ENCODE measurements at regions not wholly inside any gene's neighbourhood (a gene's known extent, or its start where the extent isn't known, plus 50 kb on each side); places are given as distances from the start of the nearest gene placed in this dataset.

DNA sequence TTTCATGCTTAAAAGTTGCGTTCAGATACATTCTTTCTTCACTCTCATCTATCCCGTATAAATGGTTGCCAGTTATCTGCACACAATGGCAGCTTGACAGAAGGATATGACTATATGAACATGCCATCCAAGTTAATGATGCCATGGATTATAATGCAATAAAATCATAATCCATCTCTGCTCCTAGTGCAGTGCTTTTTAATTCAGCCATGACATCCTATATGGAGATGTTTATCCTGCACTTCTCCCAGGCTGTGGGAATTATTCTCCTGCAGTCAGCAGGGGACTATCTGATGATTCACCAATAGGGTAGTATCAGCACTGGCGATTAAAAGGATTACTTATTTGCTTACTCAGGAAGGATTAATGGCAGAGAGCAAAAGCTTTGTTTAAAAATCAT is 273.8 kb downstream of the SAMD5 start:
- no peak for DNase-seq (ENCODE audit: low read depth)
- TF ChIP-seq, protein P1, sequence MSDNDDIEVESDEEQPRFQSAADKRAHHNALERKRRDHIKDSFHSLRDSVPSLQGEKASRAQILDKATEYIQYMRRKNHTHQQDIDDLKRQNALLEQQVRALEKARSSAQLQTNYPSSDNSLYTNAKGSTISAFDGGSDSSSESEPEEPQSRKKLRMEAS (IDR thresholded peaks at IDR 0.05; ENCODE audit: low read depth, low read length): no peak
- TF ChIP-seq, protein P2, sequence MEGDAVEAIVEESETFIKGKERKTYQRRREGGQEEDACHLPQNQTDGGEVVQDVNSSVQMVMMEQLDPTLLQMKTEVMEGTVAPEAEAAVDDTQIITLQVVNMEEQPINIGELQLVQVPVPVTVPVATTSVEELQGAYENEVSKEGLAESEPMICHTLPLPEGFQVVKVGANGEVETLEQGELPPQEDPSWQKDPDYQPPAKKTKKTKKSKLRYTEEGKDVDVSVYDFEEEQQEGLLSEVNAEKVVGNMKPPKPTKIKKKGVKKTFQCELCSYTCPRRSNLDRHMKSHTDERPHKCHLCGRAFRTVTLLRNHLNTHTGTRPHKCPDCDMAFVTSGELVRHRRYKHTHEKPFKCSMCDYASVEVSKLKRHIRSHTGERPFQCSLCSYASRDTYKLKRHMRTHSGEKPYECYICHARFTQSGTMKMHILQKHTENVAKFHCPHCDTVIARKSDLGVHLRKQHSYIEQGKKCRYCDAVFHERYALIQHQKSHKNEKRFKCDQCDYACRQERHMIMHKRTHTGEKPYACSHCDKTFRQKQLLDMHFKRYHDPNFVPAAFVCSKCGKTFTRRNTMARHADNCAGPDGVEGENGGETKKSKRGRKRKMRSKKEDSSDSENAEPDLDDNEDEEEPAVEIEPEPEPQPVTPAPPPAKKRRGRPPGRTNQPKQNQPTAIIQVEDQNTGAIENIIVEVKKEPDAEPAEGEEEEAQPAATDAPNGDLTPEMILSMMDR (IDR thresholded peaks at IDR 0.05; ENCODE audit: low read depth, low read length): no peak
- TF ChIP-seq MYC (IDR thresholded peaks at IDR 0.05; ENCODE audit: low read depth, low read length) (no peak), POLR2A (IDR thresholded peaks at IDR 0.05; ENCODE audit: extremely low read depth, insufficient read length) (no peak)
- H3K4me3 ChIP-seq (ENCODE audit: low read depth, low read length): no peak overlapping the region

DNA sequence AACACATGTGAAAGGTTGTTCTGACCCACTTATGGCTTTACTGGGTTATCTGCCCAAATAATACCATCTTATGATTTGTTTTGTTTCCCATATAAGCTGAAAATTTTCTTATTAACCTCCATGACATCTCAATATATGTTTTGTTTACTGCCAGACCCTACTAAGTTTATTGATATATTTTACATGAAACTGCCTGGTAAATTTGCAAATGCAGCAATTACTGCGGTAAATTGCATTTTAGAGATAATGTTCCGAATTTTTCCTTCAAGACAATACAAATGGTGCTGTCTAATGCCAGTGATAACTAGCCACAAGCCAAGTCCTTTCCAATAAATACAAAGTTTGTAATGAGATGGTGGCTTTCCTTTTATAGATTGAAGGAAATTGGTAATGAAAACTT is 275.9 kb downstream of the SAMD5 start:
- H3K4me3 ChIP-seq (ENCODE audit: low read depth, low read length): no peak overlapping the region
- DNase-seq (ENCODE audit: low read depth): no peak
- TF ChIP-seq, protein P2 (IDR thresholded peaks at IDR 0.05; ENCODE audit: low read depth, low read length): no peak
- no peak for TF ChIP-seq POLR2A (IDR thresholded peaks at IDR 0.05; ENCODE audit: extremely low read depth, insufficient read length)
- TF ChIP-seq, protein P1 (IDR thresholded peaks at IDR 0.05; ENCODE audit: low read depth, low read length): no peak
- no peak for TF ChIP-seq MYC (IDR thresholded peaks at IDR 0.05; ENCODE audit: low read depth, low read length)

DNA sequence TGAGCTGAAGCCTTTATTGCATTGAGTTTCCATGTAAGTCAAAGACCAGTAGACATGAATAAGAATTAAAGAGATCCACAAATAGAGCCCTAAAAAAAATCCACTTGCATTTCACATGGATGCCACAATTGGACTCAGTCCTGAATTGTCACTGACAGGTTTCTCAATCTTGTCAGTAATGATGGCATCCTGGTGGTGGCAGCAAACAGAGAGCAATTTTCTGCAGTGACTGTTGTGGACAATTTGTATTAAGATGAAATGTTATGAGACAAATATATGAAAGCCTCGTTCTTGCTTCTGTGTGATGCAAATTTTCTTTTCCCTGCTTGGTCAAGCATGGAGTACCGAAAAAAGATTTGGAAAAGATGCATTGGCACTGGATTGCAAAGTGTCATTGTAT is 278.9 kb downstream of the SAMD5 start:
- DNase-seq (ENCODE audit: low read depth): no peak
- TF ChIP-seq, protein P1 (IDR thresholded peaks at IDR 0.05; ENCODE audit: low read depth, low read length): no peak
- TF ChIP-seq, protein P2 (IDR thresholded peaks at IDR 0.05; ENCODE audit: low read depth, low read length): no peak
- TF ChIP-seq POLR2A (IDR thresholded peaks at IDR 0.05; ENCODE audit: extremely low read depth, insufficient read length) (no peak), MYC (IDR thresholded peaks at IDR 0.05; ENCODE audit: low read depth, low read length) (no peak)
- no peak overlapping the region for H3K4me3 ChIP-seq (ENCODE audit: low read depth, low read length)

DNA sequence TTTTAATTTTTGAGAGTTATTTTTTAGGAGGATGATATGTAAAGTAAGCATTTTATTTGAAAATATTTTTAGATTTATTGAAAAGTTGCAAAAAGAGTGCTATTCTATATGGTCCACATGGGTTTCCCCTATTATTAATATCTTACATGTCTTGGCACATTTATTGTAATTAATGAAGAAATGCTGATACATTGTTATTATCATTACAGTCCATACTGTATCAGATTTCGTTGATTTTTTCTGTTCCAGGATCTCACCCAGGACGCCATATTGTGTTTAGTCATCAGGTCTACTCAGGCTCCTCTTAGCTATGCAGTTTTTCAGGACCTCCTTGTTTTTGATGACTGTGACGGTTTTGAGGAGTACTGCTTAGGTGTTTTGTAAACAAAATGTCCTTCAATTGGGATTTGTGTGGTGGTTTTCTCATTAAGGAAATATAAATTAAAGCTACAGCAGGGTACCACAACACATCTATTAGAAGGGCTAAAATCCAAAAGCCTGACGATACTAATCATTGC is 281.0 kb downstream of the SAMD5 start:
- no peak overlapping the region for H3K4me3 ChIP-seq (ENCODE audit: low read depth, low read length)
- no peak for TF ChIP-seq MYC (IDR thresholded peaks at IDR 0.05; ENCODE audit: low read depth, low read length)
- TF ChIP-seq, protein P1 (IDR thresholded peaks at IDR 0.05; ENCODE audit: low read depth, low read length): no peak
- TF ChIP-seq POLR2A (IDR thresholded peaks at IDR 0.05; ENCODE audit: extremely low read depth, insufficient read length): no peak
- TF ChIP-seq, protein P2 (IDR thresholded peaks at IDR 0.05; ENCODE audit: low read depth, low read length): no peak
- no peak for DNase-seq (ENCODE audit: low read depth)

DNA sequence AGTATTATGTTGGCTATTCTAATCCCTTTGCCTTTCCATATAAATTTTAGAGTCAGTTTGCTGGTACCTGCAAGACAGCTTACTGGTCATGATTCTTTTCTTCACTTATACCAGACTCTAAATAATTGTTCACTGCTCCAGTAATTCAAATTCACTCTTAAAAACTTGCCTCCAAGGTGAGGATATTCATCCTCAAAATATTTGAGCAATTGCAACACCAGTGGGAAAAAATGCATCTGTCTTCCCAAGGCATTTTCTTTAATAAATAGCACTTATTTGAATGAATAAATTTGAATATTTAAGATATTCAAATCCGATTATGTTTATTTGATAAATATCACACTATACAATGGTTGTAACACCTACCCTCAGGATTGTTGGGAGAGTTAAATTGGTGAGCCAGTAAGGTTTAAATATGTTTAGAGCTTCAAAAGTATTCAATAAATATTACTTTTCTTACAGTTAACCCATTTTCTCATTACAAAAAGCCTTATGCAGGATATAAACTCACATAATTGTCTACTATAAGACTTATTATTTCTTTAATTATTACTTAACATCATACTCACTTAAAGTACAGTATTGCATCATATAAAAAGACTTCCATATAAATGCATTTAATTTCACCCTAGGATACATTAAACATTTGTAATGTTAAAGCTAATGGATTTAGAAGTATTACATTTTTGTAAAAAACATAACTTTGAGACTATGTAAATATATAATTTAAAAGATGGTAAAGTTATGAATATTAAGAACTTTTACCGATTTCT is 285.6 kb downstream of the SAMD5 start:
- no peak for DNase-seq (ENCODE audit: low read depth)
- H3K4me3 ChIP-seq (ENCODE audit: low read depth, low read length): no peak overlapping the region
- TF ChIP-seq, protein P2 (IDR thresholded peaks at IDR 0.05; ENCODE audit: low read depth, low read length): no peak
- TF ChIP-seq, protein P1 (IDR thresholded peaks at IDR 0.05; ENCODE audit: low read depth, low read length): no peak
- TF ChIP-seq MYC (IDR thresholded peaks at IDR 0.05; ENCODE audit: low read depth, low read length) (no peak), POLR2A (IDR thresholded peaks at IDR 0.05; ENCODE audit: extremely low read depth, insufficient read length) (no peak)
